GM18907 (cell line): ENCODE measurements at regions not wholly inside any gene's neighbourhood (a gene's known extent, or its start where the extent isn't known, plus 50 kb on each side); places are given as distances from the start of the nearest gene placed in this dataset.

Experiments used
- ATAC-seq: cut with Tn5 transposase; IDR thresholded peaks from one replicate; pipeline ENCODE4 v1.9.1; 2021; ENCODE audit warnings: mild to moderate bottlenecking, moderate library complexity; ENCODE audit not compliant: unreplicated experiment

- no peak for ATAC-seq
Observed at GRCh38 chr9:24488896-24489295, 56.8 kb downstream of the IZUMO3 start.

- no peak for ATAC-seq
Observed at GRCh38 chr9:24487946-24488345, 57.8 kb downstream of the IZUMO3 start.

GRCh38 chr9:24487250-24487861 lies 58.3 kb downstream of the IZUMO3 start:
- ATAC-seq: no peak

- ATAC-seq: no peak
Observed at GRCh38 chr9:24479361-24480059, 66.2 kb downstream of the IZUMO3 start.

- no peak for ATAC-seq
Observed at GRCh38 chr9:24464319-24464951, 81.3 kb downstream of the IZUMO3 start.

GRCh38 chr9:24462951-24463350 lies 82.7 kb downstream of the IZUMO3 start:
- no peak for ATAC-seq

GRCh38 chr9:24460781-24461180 lies 84.9 kb downstream of the IZUMO3 start:
- ATAC-seq: no peak

- no peak for ATAC-seq
Observed at GRCh38 chr9:24459953-24460352, 85.7 kb downstream of the IZUMO3 start.

- no peak for ATAC-seq
Observed at GRCh38 chr9:24451346-24451745, 94.4 kb downstream of the IZUMO3 start.

GRCh38 chr9:24449976-24450375 lies 95.7 kb downstream of the IZUMO3 start:
- no peak for ATAC-seq

GRCh38 chr9:24439456-24439855 lies 106.2 kb downstream of the IZUMO3 start:
- no peak for ATAC-seq

GRCh38 chr9:24438876-24439275 lies 106.8 kb downstream of the IZUMO3 start:
- ATAC-seq: no peak

GRCh38 chr9:24436761-24437160 lies 108.9 kb downstream of the IZUMO3 start:
- no peak for ATAC-seq

- ATAC-seq: no peak
Observed at GRCh38 chr9:24434183-24434582, 111.5 kb downstream of the IZUMO3 start.

- ATAC-seq: no peak
Observed at GRCh38 chr9:24416136-24416535, 129.6 kb downstream of the IZUMO3 start.

GRCh38 chr9:24413651-24414050 lies 132.0 kb downstream of the IZUMO3 start:
- ATAC-seq: no peak

- ATAC-seq: no peak
Observed at GRCh38 chr9:24398466-24398865, 147.2 kb downstream of the IZUMO3 start.

GRCh38 chr9:24391095-24391494 lies 154.6 kb downstream of the IZUMO3 start:
- ATAC-seq: no peak

- ATAC-seq: no peak
Observed at GRCh38 chr9:24385077-24385476, 160.6 kb downstream of the IZUMO3 start.

- ATAC-seq: no peak
Observed at GRCh38 chr9:24382566-24382965, 163.1 kb downstream of the IZUMO3 start.

GRCh38 chr9:24381205-24381604 lies 164.5 kb downstream of the IZUMO3 start:
- no peak for ATAC-seq

- ATAC-seq: no peak
Observed at GRCh38 chr9:24359046-24359445, 186.7 kb downstream of the IZUMO3 start.
